Loucy (cell line): ENCODE measurements at regions not wholly inside any gene's neighbourhood (a gene's known extent, or its start where the extent isn't known, plus 50 kb on each side); places are given as distances from the start of the nearest gene placed in this dataset.

ENCODE experiments used
- CTCF ChIP-seq: fragments of 200-600 bp; sonication (generic); conservative IDR thresholded peaks from 2 replicates; pipeline ENCODE4 v1.5.1; 2014; ENCODE audit warnings: mild to moderate bottlenecking, antibody characterized with exemption, low read length
- EZH2phosphoT487 ChIP-seq: fragments of 200-600 bp; IDR thresholded peaks from 2 replicates; pipeline ENCODE4 v1.6.1; 2018; ENCODE audit warnings: antibody characterized with exemption, mild to moderate bottlenecking, moderate library complexity, borderline replicate concordance

DNA sequence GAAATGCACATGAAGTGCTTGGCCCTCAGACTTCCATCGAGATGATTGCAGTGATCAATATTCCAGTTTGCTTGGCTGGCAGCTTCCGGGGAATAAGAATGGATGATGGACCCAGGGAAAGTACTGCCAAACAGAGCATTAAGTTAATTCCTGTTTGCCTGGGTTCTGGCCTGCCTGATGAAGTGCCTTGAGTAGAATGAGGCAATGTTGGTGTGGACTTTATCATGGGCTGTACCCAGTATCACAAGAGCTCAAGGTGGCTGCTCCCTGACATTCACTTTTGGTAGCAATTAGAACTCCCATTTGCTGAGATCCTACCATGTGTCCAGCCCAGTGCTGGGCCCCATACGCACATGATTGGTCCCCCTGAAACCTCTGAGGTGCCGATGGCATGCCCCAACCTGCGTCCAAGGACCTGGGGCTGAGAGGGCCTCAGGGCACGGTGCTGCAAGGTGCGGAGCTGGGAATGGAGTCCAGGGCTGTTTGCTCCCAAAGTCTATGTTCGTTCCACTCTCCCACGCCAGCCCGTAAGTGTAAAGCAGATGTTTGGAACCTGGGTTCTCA is 80.7 kb downstream of the SLC25A47 start:
- TF ChIP-seq CTCF: no peak
- no peak for TF ChIP-seq EZH2phosphoT487
